ENCODE measurements at regions not wholly inside any gene's neighbourhood (a gene's known extent, or its start where the extent isn't known, plus 50 kb on each side); places are given as distances from the start of the nearest gene placed in this dataset.

DNA sequence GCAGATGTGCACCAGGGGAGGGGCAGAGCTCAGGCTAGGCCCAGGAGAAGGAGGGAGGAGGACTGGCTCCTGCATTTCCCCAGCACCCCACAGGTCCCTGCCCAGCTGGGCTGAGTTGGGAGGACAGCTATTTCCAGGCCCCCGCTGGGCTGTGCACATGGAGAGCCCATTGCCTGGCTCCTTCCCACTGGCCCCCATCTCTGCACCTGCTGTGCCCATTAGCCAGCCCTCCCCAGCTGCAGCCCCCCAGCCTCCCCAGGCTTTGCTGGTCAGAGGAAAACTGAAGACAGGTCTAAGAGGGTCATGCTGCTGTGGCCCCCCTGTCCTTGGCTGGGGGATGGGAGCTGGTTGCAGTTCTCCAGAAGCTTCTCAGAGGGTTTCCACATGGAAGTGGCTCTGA, 81.8 kb upstream of the SHANK2 start:
- no peak overlapping the region for H3K4me2 ChIP-seq
- H3K27ac ChIP-seq, result no peak overlapping the region
- H3K4me3 ChIP-seq, result no peak overlapping the region
- no peaks in the 10 kb centered on the region for H3F3A ChIP-seq (ENCODE audit: low read depth)
- no peaks in the 10 kb centered on the region for H3K27me3 ChIP-seq
- Mint-ChIP-seq H3K4me3 (no peak overlapping the region), H3K27me3 (ENCODE audit: insufficient read depth, low read depth) (peaks cover 6% of the 10 kb centered on the region), H3K36me3 (no peaks in the 10 kb centered on the region), H3K27ac (no peak overlapping the region), H3K9me3 (peaks cover 12% of the 10 kb centered on the region), H3K4me1 (no peaks in the 10 kb centered on the region)
- DNase-seq (ENCODE audit: low spot score), result no peak
- H3K36me3 ChIP-seq, result no peaks in the 10 kb centered on the region
- no peak overlapping the region for H2AFZ ChIP-seq (replicated peaks)
- H3K79me2 ChIP-seq (ENCODE audit: low read depth), result no peaks in the 10 kb centered on the region
- H4K20me1 ChIP-seq (ENCODE audit: low read depth), result no peaks in the 10 kb centered on the region
- H3K9me3 ChIP-seq (ENCODE audit: low read depth), result no peaks in the 10 kb centered on the region
- H3K4me1 ChIP-seq, result no peaks in the 10 kb centered on the region
- H3K9ac ChIP-seq, result no peak overlapping the region
- TF ChIP-seq EZH2 (IDR thresholded peaks at IDR 0.05), result no peak

DNA sequence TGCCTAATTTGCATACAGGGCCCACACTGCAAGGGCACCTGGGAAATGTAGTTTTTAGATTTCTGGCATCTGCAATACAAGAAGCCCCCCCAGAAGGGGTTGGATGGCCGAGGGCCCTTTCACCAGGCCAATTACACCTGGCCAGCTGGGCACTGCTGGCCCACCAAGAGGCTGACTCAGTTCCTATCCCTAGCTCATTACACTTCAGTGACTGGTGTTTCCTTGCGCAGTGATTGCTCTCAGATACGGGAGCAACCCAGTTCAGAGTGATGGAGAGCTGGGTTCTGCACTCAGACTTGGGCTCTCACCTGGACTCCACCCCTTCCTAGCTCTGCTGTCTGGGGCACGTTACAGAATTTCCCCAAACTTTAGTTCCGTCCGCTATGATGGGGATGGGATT, 81.1 kb upstream of the SHANK2 start:
- H4K20me1 ChIP-seq (ENCODE audit: low read depth), result no peaks in the 10 kb centered on the region
- peaks cover 5% of the 10 kb centered on the region for H3K27me3 Mint-ChIP-seq (ENCODE audit: insufficient read depth, low read depth)
- H3K36me3 Mint-ChIP-seq, result no peaks in the 10 kb centered on the region
- H3K4me1 Mint-ChIP-seq, result no peaks in the 10 kb centered on the region
- H3K4me3 ChIP-seq, result no peak overlapping the region
- H3K4me2 ChIP-seq, result no peak overlapping the region
- H3K9ac ChIP-seq, result no peak overlapping the region
- TF ChIP-seq EZH2 (IDR thresholded peaks at IDR 0.05) (no peak), EZH2phosphoT487 (IDR thresholded peaks at IDR 0.05) (no peak)
- TF ChIP-seq, protein P1, sequence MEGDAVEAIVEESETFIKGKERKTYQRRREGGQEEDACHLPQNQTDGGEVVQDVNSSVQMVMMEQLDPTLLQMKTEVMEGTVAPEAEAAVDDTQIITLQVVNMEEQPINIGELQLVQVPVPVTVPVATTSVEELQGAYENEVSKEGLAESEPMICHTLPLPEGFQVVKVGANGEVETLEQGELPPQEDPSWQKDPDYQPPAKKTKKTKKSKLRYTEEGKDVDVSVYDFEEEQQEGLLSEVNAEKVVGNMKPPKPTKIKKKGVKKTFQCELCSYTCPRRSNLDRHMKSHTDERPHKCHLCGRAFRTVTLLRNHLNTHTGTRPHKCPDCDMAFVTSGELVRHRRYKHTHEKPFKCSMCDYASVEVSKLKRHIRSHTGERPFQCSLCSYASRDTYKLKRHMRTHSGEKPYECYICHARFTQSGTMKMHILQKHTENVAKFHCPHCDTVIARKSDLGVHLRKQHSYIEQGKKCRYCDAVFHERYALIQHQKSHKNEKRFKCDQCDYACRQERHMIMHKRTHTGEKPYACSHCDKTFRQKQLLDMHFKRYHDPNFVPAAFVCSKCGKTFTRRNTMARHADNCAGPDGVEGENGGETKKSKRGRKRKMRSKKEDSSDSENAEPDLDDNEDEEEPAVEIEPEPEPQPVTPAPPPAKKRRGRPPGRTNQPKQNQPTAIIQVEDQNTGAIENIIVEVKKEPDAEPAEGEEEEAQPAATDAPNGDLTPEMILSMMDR (IDR thresholded peaks at IDR 0.05), result no peak
- DNase-seq (ENCODE audit: low spot score), result no peak
- H3K36me3 ChIP-seq, result no peaks in the 10 kb centered on the region
- no peak overlapping the region for H3K4me3 Mint-ChIP-seq
- H3K27ac ChIP-seq, result no peak overlapping the region
- H3K9me3 ChIP-seq (ENCODE audit: low read depth), result no peaks in the 10 kb centered on the region
- no peaks in the 10 kb centered on the region for H3F3A ChIP-seq (ENCODE audit: low read depth)
- H3K4me1 ChIP-seq, result no peaks in the 10 kb centered on the region
- H3K27me3 ChIP-seq, result no peaks in the 10 kb centered on the region
- no peak overlapping the region for H2AFZ ChIP-seq (replicated peaks)
- H3K79me2 ChIP-seq (ENCODE audit: low read depth), result no peaks in the 10 kb centered on the region
- H3K9me3 Mint-ChIP-seq, result peaks cover 12% of the 10 kb centered on the region
- H3K27ac Mint-ChIP-seq, result no peak overlapping the region

DNA sequence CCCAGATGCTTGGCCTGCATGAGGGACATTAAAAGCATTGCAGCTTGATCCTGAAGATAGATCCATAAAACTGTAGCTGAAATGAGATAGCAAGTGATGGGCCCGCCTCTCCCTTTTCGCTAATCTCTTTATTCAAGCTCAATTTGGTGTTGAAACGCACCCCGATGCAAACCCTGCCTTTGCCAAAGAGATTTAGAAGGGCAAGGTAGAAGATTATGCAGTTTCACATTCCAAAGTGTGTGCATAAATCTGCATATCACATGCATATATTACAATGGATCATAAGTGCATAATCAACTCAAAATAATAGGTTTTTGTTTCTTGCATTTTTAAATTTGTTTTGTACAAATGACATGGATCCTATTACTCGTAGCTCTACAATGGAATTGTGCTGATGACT, 80.1 kb upstream of the SHANK2 start:
- H3K79me2 ChIP-seq (ENCODE audit: low read depth), result no peaks in the 10 kb centered on the region
- H3K9me3 Mint-ChIP-seq, result peaks cover 12% of the 10 kb centered on the region
- H3K27ac ChIP-seq, result no peak overlapping the region
- no peak overlapping the region for H3K4me2 ChIP-seq
- no peaks in the 10 kb centered on the region for H3K36me3 Mint-ChIP-seq
- DNase-seq (ENCODE audit: low spot score), result no peak
- H3K4me1 ChIP-seq, result no peaks in the 10 kb centered on the region
- H4K20me1 ChIP-seq (ENCODE audit: low read depth), result no peaks in the 10 kb centered on the region
- no peaks in the 10 kb centered on the region for H3K36me3 ChIP-seq
- no peak overlapping the region for H3K27ac Mint-ChIP-seq
- H3F3A ChIP-seq (ENCODE audit: low read depth), result no peaks in the 10 kb centered on the region
- H3K4me3 ChIP-seq, result no peak overlapping the region
- H3K27me3 ChIP-seq, result no peaks in the 10 kb centered on the region
- H3K27me3 Mint-ChIP-seq (ENCODE audit: insufficient read depth, low read depth), result peaks cover 2% of the 10 kb centered on the region
- no peaks in the 10 kb centered on the region for H3K4me1 Mint-ChIP-seq
- H2AFZ ChIP-seq (replicated peaks), result no peak overlapping the region
- H3K4me3 Mint-ChIP-seq, result no peak overlapping the region
- H3K9me3 ChIP-seq (ENCODE audit: low read depth), result no peaks in the 10 kb centered on the region
- TF ChIP-seq EZH2phosphoT487 (IDR thresholded peaks at IDR 0.05), result no peak
- no peak for TF ChIP-seq EZH2 (IDR thresholded peaks at IDR 0.05)
- TF ChIP-seq, protein P1 (IDR thresholded peaks at IDR 0.05), result no peak
- no peak overlapping the region for H3K9ac ChIP-seq

DNA sequence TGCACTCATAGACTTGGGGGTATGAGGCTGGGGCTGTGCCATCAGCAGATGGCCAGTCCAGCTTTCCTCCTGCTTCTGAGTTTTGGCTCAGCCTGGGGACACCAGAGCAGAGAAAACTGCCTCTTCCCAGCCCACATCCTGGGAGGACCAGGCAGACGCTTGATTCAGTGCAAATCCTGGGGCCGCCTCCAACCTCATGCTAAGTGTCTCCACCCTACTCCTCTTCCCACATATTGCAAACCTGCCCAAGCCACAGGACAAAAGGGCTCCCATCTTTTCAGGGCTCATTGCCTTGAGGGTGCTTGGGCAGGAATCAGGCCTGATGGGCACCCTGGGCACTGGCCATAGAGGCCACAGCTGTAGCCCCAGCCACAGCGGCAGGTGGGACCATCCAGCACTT, 79.7 kb upstream of the SHANK2 start:
- H3K36me3 Mint-ChIP-seq, result no peaks in the 10 kb centered on the region
- no peaks in the 10 kb centered on the region for H3K4me1 ChIP-seq
- no peaks in the 10 kb centered on the region for H3K27me3 ChIP-seq
- peaks cover 12% of the 10 kb centered on the region for H3K9me3 Mint-ChIP-seq
- H3K4me3 Mint-ChIP-seq, result no peak overlapping the region
- H3F3A ChIP-seq (ENCODE audit: low read depth), result no peaks in the 10 kb centered on the region
- H3K79me2 ChIP-seq (ENCODE audit: low read depth), result no peaks in the 10 kb centered on the region
- no peak overlapping the region for H2AFZ ChIP-seq (replicated peaks)
- peaks cover 2% of the 10 kb centered on the region for H3K27me3 Mint-ChIP-seq (ENCODE audit: insufficient read depth, low read depth)
- TF ChIP-seq EZH2 (IDR thresholded peaks at IDR 0.05), result no peak
- no peak for TF ChIP-seq EZH2phosphoT487 (IDR thresholded peaks at IDR 0.05)
- no peaks in the 10 kb centered on the region for H4K20me1 ChIP-seq (ENCODE audit: low read depth)
- no peak overlapping the region for H3K4me3 ChIP-seq
- no peaks in the 10 kb centered on the region for H3K9me3 ChIP-seq (ENCODE audit: low read depth)
- no peak overlapping the region for H3K9ac ChIP-seq
- no peaks in the 10 kb centered on the region for H3K36me3 ChIP-seq
- DNase-seq (ENCODE audit: low spot score), result no peak
- no peak overlapping the region for H3K4me2 ChIP-seq
- H3K27ac ChIP-seq, result no peak overlapping the region
- no peaks in the 10 kb centered on the region for H3K4me1 Mint-ChIP-seq
- no peak overlapping the region for H3K27ac Mint-ChIP-seq
